Coronary artery (tissue), 2 donors: ENCODE measurements at regions not wholly inside any gene's neighbourhood (a gene's known extent, or its start where the extent isn't known, plus 50 kb on each side); places are given as distances from the start of the nearest gene placed in this dataset.

Source experiments
- DNase-seq: peaks from one replicate; pipeline ENCODE4 v3.0.0-alpha.2; 2017; ENCODE audit warnings: low spot score
- H3K27ac ChIP-seq, 2 donors: fragments of 200-600 bp; sonication (generic); one replicate each; pipeline ENCODE4 v1.5.1; 2016 to 2019
- H3K4me3 ChIP-seq: fragments of 200-600 bp; sonication (generic); 2 replicates; pipeline ENCODE4 v1.5.1; 2016; ENCODE audit warnings: mild to moderate bottlenecking, moderate library complexity
- TF ChIP-seq, protein P1 (sequence below): fragments of 200-600 bp; sonication (generic); IDR thresholded peaks from one replicate; pipeline ENCODE4 v1.5.1; 2019; ENCODE audit warnings: antibody characterized with exemption

DNA sequence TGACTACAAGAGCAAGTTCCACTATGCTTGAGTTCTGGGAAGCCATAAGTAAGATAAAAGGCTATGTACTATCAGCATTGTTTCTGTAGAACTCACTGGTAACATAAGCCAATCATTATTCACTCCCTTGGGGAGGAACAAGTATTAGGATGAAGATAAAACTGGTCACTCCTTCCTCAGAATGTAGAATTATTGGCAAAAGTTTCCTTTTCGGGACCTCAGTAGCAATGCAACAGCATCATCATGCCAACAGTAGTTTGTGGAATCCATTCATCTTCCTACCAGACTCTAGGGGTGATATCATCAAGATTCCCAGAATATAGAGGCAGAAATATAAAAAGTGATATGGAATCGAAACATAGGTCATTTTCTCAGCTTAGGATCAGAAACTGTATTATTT, 209.5 kb downstream of the PLOD2 start:
- DNase-seq: no peak
- H3K27ac ChIP-seq: no peak overlapping the region
- TF ChIP-seq, protein P1, sequence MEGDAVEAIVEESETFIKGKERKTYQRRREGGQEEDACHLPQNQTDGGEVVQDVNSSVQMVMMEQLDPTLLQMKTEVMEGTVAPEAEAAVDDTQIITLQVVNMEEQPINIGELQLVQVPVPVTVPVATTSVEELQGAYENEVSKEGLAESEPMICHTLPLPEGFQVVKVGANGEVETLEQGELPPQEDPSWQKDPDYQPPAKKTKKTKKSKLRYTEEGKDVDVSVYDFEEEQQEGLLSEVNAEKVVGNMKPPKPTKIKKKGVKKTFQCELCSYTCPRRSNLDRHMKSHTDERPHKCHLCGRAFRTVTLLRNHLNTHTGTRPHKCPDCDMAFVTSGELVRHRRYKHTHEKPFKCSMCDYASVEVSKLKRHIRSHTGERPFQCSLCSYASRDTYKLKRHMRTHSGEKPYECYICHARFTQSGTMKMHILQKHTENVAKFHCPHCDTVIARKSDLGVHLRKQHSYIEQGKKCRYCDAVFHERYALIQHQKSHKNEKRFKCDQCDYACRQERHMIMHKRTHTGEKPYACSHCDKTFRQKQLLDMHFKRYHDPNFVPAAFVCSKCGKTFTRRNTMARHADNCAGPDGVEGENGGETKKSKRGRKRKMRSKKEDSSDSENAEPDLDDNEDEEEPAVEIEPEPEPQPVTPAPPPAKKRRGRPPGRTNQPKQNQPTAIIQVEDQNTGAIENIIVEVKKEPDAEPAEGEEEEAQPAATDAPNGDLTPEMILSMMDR: no peak
- H3K4me3 ChIP-seq: no peak overlapping the region

DNA sequence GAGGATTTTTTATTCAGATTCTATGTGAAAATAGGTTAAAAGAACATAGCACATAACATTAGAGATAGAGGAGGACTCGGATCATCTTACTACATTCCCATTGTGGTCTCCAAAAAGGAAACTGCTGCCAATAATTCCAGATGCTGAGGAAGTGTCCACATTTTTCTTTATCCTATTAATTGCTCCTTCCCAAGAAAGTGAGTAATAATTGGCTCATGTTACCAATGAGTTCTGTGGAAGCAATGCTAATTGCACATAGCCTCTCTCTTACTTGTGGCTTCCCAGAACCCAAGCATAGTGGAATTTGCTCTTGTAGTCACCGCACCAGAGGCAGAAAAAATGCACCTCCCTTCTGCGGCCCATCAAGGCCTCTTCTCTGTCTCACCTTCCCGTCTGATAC, 208.4 kb downstream of the PLOD2 start:
- DNase-seq: no peak
- Histone ChIP-seq H3K27ac (no peak overlapping the region), H3K4me3 (no peak overlapping the region)
- TF ChIP-seq, protein P1: no peak

DNA sequence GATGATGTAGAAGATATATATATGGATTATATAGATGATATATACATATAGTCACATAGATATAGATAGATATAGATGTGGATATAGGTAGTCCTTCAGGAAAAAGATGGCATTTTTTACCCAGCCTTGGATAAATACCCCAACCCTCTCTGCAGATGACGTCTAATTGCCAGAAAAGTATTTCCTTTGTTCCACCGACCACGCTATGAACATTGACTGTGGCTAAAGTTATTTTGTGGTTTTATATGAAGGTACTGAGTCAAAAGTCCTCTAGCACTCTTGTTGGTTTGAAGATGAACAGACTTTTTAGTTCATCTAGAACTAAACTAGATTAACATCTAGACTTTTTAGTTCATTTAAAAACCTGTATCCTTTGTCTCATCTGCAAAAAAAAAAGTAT, 207.7 kb downstream of the PLOD2 start:
- no peak overlapping the region for H3K4me3 ChIP-seq
- no peak for DNase-seq
- H3K27ac ChIP-seq: no peak overlapping the region
- TF ChIP-seq, protein P1: no peak

DNA sequence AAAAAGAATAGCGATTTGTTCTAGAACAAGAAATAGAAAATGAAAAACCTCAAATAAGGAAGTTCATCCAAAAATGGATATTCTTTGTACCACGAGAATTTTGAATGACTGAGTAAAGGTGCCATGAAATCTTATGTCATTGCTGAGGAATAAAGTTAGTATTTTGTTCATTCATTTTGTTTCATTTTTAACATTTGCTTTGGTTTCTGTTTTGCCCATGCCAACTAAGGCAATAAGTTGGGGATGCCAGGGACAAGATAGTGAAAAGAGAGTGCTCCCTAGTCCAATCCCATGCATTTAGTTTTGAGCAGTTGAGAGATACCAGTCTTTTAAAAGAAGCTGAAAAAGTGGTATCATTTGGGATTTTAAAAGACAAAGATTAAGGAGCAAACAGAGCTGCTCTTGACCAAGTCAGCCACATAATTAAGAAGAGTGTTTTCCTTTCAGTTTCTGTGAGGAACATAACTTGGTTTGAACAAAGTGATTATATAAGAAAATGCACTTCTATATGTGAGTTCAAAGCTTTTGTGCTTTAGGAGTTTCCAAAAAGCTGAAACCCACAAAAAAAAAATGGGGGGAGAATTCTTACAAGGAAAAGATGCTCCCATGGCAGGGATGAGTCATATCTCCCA, 201.4 kb downstream of the PLOD2 start:
- no peak for DNase-seq
- TF ChIP-seq, protein P1: no peak
- Histone ChIP-seq H3K27ac (no peak overlapping the region), H3K4me3 (no peak overlapping the region)

DNA sequence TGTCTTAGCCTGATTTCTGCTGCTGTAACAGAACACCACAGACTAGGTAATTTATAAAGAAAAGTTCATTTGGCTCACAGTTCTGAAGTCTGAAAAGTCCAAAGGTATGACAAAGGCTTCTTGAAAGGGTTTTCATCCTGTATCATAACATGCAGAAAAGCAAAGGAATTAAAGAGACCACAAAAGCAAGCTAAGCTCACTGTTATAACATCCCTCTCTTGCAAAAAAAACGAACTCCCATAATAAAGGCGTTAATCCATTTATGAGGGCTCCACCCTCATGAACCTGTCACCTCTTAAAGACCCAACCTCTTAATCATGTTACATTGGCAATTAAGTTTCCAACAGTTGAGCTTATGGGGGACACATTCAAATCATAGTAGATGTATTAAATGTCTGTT, 197.9 kb downstream of the PLOD2 start:
- Histone ChIP-seq H3K4me3 (no peak overlapping the region), H3K27ac (no peak overlapping the region)
- no peak for DNase-seq
- TF ChIP-seq, protein P1: no peak

DNA sequence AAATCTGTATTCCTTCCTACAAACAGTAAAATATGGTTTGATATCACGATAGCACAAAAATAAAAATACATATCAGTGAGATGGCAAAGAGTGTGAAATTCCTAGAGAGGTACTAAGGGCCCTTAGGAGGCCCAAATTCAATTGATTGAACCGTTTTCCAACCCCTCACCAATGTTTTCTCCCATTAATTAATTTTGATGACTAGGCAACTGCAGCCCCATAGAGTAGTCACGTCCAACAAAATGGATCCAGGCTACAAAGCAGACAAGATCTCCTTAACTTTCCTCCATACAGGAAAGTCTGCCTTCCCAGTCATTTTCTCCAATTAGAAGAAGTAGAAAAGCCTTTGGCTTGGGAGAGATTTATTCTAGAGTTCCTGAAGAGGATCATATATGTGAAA, 193.9 kb downstream of the PLOD2 start:
- Histone ChIP-seq H3K4me3 (no peak overlapping the region), H3K27ac (no peak overlapping the region)
- DNase-seq: no peak
- TF ChIP-seq, protein P1: no peak

DNA sequence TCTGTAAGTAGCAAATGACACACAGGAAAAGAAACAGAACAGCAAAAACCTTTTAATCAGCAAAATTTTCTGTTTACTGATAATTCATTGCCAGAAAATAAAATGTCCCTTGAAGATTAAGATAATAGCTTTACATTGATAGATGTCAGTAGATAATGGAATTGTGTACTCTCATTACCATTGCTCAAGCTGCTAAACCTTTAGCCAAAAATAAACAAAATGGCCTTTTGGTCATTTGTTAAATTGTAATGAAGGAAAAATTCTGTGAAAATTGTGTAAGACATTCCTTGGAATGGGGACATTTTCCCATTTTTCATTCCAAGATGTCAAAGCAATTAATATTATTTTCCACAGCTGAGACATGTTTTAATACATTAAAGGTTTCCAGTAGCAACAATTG, 189.8 kb downstream of the PLOD2 start:
- no peak overlapping the region for H3K4me3 ChIP-seq
- DNase-seq: no peak
- no peak overlapping the region for H3K27ac ChIP-seq
- TF ChIP-seq, protein P1: no peak
